Right renal pelvis (tissue), 4 donors: ENCODE measurements at regions not wholly inside any gene's neighbourhood (a gene's known extent, or its start where the extent isn't known, plus 50 kb on each side); places are given as distances from the start of the nearest gene placed in this dataset.
A peak's percentile ranks its signal among the peaks of the same experiment; 100 is the strongest.
"Not testable (repeated sequence)": the region's sequence is repeated elsewhere in the genome, so short reads cannot be mapped to it uniquely, and the experiment has no call there.

Experiments used
- DNase-seq, 4 donors: peaks; one replicate each; pipeline ENCODE4 v3.0.0-alpha.2; 2013; ENCODE audit warnings: low read depth in 4 of 4, low spot score in 3 of 4, missing footprints in 1 of 4

DNA sequence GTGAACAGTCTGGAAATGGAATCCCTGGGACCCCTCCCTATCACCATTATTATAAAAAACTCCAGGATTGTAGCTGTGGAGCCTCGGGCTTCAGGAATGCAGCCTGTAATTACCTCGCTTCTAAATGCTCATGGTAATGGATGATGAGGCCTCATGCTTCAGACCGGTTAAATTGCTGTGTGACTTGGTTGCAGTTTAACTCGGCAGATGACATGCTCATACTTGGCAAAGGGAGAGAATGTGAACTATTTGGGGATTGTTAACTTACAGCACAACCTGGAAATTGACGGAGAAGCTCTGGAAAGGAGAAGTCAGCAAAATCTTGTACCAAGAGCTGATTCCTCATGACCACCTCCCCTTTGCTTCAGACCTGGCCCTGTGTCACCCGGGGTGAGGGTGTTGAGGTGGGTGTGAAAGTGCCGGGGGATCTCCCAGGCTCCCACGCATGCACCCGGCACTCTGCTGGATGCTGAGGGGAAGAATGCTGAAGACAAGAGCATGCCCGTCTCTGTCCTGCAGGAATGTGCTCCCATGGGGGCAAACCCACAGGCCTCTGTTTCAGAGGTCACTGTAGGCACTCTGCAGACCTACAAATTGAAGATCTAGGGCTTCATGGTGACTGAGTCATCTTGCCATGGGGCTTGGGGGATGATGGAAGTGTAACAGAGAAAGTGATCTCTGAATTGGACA lies 364.8 kb downstream of the RPS6KC1 start:
- peak in 1 of 4 donors; percentile 13 for DNase-seq

DNA sequence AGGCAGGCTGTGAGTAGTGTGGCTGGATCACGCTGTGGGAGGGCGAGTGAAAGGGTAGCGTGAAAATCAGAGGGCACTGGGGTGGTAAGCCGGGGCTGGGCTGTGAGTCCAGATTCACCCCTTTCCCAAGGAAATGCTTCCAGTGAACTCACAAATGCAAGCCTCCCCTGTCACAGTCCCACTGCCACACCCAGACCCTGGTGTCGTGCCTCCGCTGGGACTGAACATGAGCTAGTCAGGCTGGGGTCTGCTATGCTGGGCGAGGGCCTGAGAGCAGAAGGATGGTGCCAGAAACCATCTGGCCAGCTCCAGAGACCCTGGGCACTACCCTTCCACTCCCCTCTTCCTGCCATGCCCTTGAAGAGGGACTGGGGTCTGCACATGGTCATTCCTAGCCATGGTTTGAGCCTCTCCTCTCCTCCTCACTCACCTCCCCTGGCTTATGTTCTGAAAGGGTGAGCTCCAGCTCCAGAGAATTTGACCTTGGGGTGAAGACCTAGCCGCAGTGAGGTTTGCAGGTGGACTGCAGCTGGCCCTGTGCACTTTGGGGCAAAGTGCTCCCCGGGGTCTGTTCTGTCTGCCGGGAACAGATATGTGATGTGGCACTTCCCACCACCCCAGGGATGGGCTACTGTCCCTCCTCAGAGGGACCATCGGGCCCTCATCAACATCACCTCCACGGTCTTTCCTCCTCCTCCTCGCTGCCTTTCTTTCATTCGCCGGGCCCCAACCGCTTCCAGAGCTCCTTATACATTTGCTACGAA lies 365.6 kb downstream of the RPS6KC1 start:
- DNase-seq: no peak

DNA sequence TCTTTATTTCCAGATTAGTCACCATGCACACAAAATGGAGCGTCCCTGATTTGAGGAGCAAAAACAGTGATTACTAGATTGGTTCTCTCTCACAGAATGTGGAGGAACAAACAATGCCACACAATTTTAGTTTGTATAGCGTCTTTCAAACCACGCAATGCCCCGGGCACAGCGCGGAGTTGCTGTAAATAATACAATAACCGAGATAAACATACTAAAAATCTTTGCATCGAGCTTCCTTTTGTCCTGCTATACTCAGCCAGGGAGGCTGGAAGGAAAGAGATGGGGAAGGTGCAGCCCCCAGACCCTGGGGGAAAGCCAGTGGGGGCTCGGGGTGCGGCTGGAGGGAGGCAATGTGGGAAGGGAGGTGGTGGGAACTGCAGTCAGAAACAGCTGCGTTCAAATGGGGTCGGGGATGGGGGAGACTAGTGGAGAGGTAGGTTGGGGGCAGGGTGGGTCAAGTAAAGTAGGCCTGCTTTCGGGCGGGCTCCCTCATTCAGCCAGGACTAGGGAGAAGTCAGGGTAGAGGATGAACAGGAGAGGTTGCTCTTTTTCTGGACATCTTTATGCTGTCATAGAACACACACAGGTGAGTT lies 366.3 kb downstream of the RPS6KC1 start:
- no peak for DNase-seq

DNA sequence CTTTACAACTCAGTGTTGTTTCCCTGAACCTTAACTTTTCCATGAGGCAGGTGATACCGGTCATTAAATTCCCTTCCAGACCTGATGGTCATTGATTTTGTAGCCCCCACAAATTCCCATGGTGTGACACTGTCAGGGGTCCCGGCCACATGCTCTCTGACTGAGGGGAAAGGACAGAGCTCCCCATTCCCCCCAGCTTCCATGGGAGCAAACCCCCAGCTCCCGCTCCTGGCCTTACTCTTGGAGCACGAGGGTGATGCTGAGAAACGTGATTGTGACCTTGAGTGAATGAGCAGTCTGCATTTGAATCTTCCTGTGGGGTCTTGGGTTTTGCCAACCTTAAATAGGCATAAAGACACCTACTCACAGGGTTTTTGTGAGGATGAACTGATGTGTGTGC lies 366.8 kb downstream of the RPS6KC1 start:
- DNase-seq: no peak

DNA sequence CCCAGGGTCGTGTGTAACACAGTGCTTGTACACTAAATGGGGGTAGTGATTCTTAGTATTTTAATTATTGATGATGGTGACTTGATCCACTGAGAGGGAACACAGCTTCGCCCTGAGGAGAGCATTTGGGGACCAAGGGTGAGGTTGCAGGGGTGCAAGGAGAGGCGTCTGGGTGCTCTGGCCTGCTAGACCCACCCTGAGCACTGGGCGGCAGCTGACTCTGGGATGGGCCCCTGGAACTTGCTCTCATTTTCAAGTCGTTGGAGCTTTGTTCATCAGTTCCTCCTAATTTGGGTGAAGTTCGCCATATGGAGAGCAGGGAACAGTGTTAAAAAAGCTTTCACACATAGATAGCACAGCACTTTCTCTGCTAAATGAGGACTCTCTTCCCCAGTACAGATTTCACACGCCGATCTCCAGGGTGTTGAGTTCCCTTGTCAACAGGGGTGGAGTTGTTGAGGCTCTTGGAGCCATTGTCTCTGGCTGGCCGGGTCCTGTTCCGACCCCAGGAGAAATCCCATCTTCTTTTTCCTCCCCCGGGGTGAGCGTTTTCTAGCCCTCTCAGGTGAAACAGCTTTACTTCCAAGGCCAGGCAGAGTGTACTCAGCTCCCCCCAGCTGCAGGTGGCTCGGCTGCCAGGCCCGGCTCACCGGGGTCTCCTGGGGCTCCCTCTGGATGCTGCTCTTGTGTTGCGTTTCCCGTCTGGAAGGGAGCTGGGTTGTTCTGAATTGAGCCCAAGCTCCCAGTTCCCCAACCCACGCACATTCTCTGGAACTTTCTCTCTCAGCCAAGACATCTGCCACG lies 367.4 kb downstream of the RPS6KC1 start:
- DNase-seq: no peak

DNA sequence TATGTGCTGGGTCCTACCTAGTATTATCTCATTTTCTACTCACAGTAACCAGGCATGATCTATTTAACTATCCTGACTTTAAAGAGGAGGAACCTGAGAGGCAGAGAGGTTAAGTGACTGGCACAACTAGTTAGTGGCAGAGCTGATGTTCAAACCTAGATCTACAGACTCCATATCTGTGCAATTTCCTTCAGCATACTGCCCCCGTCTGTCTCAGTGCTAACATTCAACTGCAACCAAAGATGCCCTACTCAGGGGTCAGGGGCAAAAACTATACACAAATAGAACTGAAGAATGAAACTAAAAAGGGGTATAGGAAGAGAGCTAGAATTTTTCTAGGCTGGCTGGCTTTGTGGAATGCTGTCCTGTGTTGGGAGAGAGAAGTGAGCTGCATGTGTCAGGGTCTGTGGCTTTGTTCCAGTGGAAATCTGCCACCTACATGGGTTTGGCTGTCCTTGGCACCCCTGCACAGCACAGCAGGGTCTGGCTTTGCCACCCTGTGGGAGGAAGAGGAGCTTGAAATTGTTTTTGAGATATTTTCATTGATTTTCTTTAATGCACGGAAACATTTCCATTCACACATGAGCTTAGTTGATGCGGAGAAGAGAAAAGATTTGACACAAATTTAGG lies 368.5 kb downstream of the RPS6KC1 start:
- DNase-seq: no peak

DNA sequence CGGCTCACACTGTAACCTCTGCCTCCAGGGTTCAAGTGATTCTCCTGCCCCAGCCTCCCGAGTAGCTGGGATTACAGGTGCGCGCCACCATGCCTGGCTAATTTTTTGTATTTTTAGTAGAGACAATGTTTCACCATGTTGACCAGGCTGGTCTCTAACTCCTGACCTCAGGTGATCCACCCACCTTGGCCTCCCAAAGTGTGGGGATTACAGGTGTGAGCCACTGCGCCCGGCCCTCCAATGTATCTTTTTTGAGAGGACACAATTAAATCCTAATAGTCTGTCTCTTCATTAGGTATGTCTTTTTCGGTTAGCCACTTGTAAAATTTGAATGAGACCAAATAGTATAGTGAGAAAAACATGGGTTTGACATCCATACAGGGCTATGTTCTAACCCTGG lies 370.1 kb downstream of the RPS6KC1 start:
- not testable (repeated sequence) for DNase-seq

DNA sequence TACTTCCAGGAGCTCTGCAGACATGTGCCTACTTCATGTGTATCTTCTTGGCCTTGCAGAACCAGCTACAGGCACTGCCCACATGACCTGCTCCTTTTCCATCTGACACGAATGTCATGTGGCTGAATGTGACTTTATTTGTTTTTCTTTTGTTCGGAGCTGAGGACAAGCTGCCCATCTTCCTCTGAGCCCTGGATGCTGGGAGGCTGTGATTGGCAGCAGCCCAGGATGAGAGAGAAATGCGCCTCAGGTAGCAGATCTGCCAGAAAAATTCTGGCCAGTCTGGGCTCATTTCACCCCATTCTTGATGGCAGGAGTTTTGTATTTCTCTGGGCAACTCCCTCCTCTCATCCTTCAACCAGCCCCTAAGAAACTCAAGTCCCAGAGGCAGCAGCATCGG lies 372.0 kb downstream of the RPS6KC1 start:
- no peak for DNase-seq

DNA sequence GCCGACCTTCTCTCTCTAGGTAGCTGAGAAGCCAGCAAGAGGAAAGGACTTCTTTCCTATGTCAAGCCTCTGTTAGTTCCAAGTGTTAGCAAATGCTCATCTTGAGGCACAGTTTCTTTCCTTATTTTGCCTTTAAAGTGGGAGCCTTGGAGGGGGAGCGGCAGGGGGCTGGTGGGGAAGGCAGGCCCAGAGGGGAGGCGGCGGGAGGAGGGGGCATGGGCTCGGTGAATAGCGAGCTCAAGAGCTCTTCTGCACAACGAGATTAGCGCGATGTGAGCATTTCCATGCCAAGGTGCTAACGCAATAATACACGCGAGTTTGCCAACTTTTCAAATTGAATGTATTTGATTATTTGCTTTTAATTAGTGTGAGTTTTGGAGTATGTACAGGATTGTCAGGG lies 372.6 kb downstream of the RPS6KC1 start:
- DNase-seq: no peak

DNA sequence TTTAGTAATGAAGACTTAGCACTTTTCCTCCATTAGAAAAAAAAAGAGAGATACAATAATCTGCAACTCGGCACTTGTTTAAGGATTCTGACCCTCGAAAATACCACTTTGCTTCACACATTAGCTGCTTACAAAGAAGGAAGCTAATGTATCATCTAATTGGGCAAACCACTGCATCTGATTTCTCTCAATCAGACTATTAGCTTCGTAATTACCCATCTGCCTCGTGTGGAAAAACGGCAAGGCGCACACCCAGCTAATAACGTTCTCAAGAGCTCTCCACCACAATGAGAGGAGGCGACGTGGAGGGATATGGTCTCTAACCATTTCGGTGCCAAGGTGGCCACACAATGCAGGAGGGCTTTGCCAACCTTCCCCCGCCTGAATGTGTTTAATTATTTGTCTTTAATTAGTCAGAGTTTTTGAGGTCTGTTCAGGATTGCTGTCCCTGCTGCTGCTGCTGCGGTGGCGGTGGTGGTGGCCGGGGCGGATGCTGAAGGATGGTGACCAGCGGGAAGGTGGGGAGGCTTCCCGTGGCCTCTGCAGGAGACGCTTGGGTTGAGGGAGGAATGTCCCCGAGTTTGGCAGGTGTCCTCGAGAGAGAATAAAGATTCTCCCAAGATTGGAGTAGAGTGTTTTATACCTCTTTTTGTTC lies 374.5 kb downstream of the RPS6KC1 start:
- no peak for DNase-seq

DNA sequence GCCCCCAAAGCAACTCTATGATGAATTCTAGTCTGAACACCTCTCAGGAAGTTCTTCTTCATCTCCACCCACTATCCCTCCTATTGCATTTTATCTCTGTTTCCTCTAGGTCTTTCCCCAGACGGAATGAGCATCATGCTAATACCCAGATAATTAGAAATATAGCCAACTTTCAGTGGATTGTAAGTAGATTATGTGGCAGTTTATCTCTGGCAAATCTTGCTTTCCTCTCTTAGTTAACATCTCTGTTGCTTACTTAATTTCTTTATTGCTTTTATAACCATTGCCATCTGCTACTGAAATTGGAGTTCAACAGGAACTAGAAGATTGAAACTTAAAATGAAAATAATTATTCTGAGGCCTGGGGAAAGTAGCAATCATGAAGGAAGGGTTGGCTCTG lies 378.6 kb downstream of the RPS6KC1 start:
- no peak for DNase-seq

DNA sequence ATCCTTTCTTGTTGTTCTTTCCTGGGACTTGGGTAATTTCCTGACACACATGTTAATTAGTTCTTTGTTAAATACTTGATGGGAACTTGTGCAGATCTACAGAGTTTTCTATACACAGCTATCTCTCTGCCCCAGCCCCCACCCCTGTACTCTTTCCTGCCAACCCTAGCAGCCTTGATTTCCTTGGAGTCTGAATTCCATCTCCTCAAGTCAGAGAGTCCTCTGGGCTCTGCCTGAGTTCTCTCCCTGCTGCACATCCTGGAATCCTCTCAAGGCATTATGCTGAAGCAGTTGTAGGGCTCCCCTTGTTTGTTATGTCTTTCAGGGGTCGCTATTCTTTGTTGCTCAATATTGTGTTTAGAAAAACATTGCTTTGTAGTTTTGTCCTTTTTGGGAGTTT lies 384.7 kb downstream of the RPS6KC1 start:
- DNase-seq: no peak

DNA sequence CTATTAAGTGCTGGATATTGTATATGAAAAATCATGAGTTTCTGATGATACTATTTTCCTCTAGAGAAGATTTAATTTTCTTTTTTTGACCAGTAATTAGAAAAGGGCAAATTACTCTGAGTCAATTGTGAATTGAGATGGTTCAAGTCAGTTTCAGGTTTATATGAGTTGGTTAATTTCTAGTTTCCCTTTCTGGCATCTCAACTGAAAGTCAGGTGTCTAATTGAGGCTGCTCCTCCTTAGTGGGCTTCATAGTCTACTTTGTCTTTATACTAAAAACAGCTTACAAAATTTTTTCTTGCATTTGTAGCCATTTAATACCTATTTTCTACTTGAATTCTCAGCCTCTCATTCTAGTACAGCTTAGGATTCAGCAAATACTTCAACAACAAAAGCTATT lies 387.3 kb downstream of the RPS6KC1 start:
- no peak for DNase-seq

DNA sequence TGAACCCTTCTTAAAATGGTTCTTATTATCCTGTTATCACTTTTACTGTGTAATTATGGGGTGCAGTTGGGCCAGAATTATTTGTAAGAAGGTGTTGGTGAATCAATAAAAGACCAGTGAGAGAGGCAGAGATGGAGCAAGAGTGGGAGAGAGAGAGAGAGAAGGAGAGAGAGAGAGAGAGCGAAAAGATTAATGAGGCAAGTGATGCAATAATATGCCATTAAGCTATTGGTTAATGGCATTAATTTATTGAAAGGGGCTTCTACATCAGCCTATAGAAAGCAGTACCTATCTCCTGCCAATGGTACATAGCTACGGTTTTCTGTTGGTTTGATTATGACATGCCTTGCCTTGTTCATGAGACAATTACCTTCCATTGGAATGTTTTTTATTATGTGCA lies 388.7 kb downstream of the RPS6KC1 start:
- no peak for DNase-seq

DNA sequence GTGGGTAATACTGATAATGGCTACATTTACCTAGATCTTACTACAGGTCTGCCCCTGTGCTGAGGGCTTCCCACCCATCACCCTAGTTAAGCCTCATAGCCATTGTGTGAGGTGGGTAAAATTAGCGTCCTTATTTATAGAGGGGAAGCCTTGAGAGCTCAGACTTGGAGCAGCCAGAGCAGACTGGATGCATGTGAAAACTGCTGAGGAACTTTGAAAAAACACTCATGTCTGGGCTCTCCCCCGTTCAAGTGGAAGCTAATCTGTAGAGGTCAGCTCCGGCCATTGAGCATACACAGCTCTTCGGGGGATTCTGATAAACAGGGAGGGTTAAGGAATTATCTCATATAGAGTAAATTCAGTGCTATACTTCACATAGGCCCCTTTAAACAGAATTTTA lies 389.7 kb downstream of the RPS6KC1 start:
- DNase-seq: no peak

DNA sequence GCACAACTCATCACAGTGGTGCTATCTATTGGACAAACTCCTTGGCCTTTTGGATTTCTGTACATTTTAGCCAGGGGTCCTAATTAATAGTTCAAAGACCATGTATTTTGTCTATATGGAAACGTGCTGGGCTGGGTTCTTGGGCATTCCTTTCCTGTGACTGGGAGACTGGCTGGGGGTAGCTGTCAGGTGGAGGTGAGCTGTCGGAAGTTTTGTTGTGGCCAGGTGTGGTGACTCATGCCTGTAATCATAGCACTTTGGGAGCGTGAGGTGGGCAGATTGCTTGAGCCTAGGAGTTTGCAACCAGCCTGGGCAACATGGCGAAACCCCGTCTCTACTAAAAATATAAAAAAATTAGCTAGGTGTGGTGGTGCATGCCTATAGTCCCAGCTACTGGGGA lies 392.4 kb downstream of the RPS6KC1 start:
- no peak for DNase-seq

DNA sequence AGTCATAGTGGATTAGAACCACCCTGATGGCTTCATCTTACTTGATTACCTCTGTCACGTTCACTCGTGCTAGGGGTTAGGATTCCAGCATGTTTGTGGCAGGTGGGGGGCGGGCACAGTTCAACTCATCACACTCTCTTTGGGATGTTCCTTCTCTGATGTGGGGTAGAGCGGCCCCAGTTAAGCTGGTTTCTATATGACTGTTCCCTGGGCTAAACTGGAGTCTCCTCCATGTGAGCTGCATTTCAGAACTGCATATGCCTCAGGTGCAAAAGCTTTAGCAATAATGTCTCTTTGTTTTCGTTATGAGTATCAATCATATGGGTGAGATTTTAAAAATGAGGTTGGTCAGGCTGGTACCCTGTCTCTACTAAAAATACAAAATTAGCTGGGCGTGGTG lies 393.2 kb downstream of the RPS6KC1 start:
- DNase-seq: no peak

DNA sequence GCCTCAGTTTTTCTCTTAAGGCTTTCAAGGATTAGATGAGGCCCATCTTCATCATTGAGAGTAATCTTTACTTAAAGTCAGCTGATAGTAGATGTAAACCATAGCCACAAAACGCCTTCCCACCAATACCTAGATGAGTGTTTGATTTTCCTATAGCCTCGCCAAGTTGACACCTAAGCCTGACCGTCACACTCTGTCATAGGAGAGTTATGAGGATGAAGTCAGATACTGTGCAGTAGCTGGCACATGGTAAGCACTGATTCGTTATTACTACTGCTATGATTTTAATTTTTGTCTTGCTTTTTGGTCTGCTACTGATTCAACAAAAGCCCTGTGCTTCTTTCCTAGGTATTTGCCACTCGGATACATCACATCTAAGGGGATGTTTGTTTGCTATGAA lies 395.5 kb downstream of the RPS6KC1 start:
- DNase-seq: no peak

DNA sequence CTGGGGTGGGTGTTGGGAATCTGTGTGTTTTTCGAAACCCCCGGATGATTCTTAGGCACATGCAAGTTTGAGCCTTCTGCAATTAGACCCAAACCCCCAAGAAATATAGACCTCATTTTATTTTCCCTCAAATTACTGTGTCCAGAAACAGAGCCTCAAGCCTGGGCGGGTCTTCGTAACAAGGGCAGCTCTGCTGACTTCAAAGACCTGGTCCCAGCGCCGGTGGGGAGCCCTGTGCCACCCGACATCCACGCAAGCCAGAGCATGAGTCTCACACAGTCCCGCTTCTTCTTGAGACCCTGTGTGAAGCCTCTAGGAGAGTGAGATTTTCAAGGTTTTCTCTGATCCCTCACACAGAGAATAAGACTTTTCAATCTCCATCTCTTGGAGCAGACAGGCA lies 397.3 kb downstream of the RPS6KC1 start:
- DNase-seq: no peak

DNA sequence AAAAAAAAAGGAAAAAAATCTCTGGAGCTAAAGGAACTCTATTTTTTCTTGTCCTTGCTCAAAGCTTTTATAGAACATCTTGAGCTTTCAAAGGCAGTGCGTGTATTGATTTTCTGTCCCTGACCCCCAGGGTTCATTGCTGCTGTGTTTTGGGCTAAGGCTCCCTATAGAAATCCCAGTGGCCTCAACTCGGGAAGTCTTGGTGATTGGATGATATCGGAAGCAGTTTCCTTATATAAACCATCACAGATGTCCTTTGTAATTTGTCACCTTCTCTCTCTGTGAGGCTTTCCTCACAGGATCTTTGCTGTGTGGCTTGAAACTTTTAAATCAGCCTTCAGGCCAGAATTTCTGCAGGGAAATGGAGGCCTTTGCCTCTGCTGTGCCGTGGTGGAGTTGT lies 397.7 kb downstream of the RPS6KC1 start:
- DNase-seq: no peak
